ENCODE measurements at regions not wholly inside any gene's neighbourhood (a gene's known extent, or its start where the extent isn't known, plus 50 kb on each side); places are given as distances from the start of the nearest gene placed in this dataset.
A peak's percentile ranks its signal among the peaks of the same experiment; 100 is the strongest.

DNA sequence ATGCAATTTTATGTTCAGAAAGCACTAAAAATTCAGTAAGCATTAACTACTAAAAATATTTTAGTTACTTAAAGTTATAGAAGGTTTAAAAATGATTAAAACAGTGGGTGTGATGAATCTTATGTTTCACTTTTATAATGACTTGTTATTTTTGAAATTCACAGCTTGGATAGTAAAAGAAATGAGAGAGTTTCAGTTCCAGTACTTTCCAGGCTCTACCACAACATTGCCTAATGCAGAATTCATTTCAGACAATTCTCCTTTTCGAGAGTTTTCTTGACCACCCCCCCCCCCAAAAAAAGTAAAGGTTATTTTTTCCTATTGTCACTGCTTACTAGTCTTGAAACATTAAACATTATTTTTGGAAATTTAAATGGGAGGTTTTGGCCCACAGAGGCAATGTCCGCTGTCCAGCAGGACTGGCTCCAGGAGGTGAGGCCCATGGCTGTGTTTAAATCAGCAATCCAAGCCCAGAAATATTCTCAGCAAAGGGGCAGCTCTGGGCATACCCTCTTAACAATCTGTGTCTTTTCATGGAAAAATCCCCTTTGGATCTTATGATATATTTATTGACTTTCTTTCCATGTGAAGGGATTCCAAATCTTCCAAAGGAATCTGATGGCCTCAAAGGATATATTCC, 519.9 kb downstream of the MAFB start:
- DNase-seq (ENCODE audit: extremely low read depth in 1 of 11, low read depth in 9 of 11, low spot score in 4 of 11): no peak

DNA sequence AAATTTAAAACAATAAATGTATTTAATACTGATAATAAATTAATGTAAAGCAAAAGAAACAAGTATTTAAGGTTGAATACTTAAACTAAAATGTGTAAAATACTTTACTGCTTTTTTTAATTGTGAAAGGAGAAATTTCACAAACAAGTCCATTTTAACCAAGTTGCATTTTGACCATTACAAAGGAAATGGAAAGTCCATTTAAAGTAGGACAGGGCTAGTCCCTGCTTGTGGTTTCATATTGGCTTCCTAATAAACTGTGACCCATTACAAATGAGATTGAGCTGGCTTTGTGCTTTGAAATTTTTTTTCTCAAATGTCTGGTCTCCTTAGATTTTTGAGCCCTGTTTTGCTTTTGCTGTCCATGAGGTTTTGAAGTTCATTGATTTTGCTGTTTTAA, 527.6 kb downstream of the MAFB start:
- DNase-seq (ENCODE audit: extremely low read depth in 1 of 11, low read depth in 9 of 11, low spot score in 4 of 11): no peak

DNA sequence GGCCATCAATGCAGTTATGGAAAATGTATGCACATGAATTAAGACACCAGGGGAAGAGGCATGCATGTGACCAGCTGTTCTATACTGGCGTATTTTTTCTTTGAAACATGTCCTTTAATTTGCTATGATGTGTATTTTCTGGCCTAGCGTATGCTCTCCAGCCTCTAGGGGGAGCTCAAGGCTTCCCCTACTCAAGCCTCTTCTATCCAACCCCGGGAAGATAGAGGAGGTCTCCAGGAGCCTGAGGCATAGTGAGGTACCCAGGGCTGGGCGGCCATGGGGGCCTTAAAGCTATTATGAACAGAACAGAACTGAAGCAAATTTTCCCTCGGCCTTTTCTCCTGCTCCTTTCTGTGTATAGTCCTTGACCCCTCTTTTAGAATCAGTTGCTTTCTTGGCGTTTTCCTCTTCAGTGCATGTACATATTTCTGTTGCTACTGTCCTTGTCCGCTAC, 528.9 kb downstream of the MAFB start:
- DNase-seq (ENCODE audit: extremely low read depth in 1 of 11, low read depth in 9 of 11, low spot score in 4 of 11): peak in 5 of 11 donors; percentile 10 to 39 (median 18)

DNA sequence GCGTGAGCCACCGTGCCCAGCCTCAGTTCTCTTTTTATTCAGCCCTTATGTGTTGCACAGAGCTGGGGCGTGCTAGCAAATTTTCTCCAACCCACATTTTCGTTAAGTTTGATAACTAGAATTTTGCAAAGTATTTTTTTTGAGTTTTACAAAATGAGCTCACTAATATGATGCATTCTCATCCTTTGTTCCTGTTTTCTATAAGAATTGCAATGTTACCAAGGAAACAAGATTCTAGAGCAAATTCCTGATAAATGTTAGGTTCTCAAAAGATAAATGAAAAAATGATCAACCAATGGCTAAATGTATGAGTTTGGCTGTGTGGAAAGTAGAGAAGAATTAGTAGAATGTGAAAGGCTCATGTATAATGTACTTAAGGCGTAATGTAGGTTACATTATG, 529.8 kb downstream of the MAFB start:
- no peak for DNase-seq (ENCODE audit: extremely low read depth in 1 of 11, low read depth in 9 of 11, low spot score in 4 of 11)

DNA sequence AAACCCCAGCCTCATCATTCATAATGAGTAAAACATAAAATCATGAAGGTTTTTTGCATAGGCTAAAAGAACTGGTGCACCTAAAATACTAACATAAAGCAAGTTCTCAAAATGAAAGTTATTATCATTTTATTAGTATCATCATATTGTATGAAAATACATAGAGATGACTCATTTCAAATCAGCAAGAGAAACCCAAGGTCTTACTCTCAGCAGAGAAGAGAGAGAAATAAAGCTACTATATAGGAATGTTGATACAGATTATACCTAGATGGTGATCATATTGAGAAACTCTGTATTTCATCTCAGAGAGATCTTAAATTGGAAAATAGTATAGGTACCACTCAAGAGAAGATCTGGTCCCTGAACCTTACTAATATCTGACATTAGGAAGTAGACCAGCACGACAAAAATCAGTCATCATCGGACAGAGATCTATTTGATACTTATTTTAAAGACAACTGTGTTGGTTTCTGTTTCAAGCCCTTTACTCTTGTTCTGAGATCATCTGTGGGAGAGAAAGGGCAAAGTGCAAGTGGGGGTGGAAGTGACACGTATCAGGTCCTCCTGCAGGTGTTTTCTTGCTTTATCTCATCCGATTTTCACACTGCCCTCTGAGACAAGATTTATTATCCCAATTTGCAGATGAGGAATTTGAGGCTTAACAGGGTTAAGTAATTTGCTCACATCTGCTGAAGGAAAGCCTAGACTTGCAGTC, 532.3 kb downstream of the MAFB start:
- peak in 7 of 11 donors; percentile 17 to 55 (median 20) for DNase-seq (ENCODE audit: extremely low read depth in 1 of 11, low read depth in 9 of 11, low spot score in 4 of 11)

DNA sequence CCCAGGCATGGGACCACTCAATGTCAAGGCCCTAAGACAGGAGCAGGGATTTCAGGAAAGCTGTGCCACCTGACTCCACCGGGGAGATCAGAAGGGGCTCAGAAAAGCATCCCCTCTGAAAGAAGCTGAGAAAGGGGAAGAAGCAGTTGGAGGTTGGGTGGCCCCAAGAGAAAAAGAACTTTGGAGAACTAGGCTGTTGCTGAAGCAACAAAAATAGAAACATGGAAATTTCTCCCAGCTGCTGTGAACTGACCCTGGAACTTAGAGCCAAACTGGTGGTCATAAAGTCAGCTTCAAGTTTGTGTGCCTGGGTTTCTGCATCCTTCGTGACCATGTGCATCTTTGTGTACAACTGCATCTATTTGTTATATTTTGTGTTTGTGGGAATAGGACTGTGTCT, 534.5 kb downstream of the MAFB start:
- no peak for DNase-seq (ENCODE audit: extremely low read depth in 1 of 11, low read depth in 9 of 11, low spot score in 4 of 11)

DNA sequence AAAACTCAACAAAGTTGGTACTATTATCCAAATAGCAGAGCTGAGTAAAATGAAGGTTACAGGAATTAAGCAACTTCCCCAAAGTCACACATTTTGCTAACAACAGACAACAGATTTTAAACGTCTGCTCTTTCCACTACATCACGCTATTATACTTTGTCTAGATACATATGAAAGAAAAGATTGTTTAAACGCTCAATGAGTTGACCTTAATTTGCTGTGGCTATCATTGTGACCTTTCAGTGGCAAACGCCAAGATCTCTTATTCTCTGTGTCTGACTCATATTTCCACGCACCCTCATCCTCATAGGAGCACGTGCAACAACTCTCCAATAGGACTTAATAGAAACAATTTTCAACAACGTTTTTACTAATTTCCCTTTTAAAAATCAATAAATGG, 540.1 kb downstream of the MAFB start:
- DNase-seq (ENCODE audit: extremely low read depth in 1 of 11, low read depth in 9 of 11, low spot score in 4 of 11): no peak

DNA sequence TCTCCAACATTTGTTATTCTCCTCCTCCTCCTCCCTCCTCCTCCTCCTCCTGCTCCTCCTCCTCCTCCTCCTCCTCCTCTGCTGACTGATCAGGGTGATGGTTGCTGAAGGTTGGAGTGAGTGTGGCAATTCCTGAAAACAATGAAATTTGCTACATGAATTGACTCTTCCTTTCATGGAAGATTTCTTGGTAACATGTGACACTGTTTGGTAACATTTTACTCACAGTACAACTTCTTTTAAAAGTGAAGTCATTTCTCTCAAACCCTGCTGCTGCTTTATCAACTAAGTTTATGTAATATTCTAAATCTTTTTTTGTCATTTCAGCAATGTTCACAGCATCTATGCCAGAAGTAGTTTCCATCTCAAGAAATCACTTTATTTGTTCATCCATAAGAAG, 543.0 kb downstream of the MAFB start:
- no peak for DNase-seq (ENCODE audit: extremely low read depth in 1 of 11, low read depth in 9 of 11, low spot score in 4 of 11)

DNA sequence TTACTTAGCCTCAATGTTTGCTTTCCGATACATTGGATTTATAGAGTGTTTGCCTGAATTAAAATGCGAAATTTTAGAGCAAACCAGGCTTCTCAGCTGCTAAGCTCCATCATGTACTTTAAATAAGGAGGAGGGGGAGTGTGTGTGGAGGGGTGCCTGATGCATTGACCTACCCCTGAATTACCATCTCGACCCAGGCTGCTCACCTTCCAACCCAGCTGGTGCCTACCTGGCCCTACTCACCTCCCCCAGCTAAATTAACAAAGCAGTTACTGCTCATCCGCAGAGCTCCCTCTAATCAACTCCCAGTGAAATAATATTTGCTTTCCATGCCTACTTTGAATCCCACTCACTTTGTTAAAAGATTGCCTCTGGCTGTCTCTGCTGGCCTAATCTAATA, 544.5 kb downstream of the MAFB start:
- DNase-seq (ENCODE audit: extremely low read depth in 1 of 11, low read depth in 9 of 11, low spot score in 4 of 11): peak in 1 of 11 donors; percentile 35

DNA sequence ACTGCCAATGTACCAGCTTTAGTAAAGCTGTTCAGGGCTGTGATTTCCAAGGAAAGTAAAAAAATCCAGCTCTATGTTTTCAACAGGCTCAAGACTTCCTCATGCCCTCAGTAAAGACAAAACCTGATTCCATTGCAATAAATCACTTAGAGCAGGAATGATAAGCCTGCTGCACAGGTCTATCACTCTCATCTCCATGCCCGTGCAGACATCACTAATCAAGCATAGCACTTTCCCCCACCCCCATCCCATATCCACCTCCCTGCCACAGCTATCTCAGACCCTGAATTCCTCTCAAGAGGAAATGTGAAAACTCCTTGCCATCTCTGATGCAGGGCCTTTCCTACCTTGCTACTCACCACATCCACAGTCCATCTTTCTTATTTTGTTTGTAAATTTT, 554.9 kb downstream of the MAFB start:
- DNase-seq (ENCODE audit: extremely low read depth in 1 of 11, low read depth in 9 of 11, low spot score in 4 of 11): no peak

GRCh38 chr20:40120827-40121226, 568.2 kb downstream of the MAFB start:
- DNase-seq (ENCODE audit: extremely low read depth in 1 of 11, low read depth in 9 of 11, low spot score in 4 of 11): no peak

DNA sequence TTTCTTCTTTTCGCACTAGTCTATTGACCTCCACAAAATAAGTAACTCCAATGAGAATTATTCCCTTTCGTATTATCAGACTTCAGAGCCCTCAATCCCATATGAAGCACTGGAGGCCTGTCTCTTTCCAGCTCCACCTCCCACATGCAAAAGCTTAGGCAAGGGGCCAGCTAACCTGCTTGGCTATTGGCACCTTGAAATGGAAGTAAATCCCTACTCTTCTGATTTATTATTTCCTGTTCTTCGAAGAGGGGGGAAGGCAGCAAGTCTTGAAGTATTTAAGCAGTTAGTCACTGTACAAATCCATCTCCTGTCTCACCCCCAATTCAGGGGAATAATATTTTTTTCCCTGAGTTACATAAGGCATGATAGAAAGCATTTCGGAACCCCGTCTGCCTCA, 577.8 kb downstream of the MAFB start:
- no peak for DNase-seq (ENCODE audit: extremely low read depth in 1 of 11, low read depth in 9 of 11, low spot score in 4 of 11)

DNA sequence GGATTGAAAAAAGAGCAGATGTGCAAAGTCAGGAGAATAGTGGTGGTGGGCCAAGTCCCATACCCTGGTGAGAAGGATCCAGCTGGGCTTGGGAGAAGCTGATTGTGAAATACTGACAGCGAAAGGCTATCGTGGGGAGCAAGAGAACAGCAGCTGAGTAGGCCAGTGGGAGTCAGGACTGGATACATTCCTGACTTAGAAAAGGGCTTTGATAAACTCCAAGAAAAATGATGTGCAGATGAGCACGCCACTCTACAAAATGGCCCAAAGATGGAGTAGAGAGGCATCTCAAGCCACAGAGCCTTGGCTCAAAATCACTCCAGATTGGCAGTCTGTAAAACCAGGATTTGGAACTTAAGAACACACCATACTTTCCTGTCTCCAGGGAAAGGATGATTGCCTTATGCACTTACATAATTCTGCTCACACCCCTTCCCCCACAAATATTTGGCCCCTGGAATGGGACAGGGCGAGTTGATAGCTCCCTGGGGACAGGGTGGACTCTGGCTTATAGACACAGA, 578.7 kb downstream of the MAFB start:
- no peak for DNase-seq (ENCODE audit: extremely low read depth in 1 of 11, low read depth in 9 of 11, low spot score in 4 of 11)

DNA sequence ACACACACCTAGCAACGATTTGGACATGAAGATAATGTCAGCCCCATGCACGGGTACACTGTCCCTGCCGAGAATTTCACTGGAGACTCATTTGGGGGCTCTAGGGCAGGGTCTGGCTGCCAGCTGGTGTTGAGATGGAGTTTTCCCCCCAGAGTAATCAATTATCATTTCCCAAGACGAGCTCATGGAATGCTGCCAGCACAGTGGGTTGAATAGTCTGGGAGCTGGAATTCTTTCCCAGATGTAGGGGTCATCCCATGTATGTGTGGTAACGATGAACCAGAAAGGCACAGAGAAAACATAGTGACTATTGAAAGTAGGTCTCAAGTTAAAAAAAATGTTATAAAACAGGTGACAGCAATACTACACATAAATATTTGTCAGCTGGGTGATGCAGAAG, 579.9 kb downstream of the MAFB start:
- DNase-seq (ENCODE audit: extremely low read depth in 1 of 11, low read depth in 9 of 11, low spot score in 4 of 11): no peak

DNA sequence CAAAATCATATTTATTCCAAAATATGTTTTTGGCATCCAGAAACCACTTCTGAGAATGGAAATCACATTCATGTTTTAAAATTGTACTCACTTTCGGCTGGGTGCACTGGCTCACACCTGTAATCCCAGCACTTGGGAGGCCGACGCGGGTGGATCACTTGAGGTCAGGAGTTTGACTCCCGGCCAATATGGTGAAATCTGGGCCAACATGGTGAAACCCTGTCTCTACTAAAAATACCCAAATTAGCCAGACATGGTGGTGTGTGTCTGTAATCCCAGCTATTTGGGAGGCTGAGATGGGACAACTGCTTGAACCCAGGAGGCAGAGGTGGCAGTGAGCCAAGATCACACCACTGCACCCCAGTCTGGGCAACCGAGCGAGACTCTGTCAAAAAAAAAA, 580.7 kb downstream of the MAFB start:
- DNase-seq (ENCODE audit: extremely low read depth in 1 of 11, low read depth in 9 of 11, low spot score in 4 of 11): no peak

- DNase-seq (ENCODE audit: extremely low read depth in 1 of 11, low read depth in 9 of 11, low spot score in 4 of 11): no peak
These were observed 584.1 kb downstream of the MAFB start for GRCh38 chr20:40104959-40105358.

DNA sequence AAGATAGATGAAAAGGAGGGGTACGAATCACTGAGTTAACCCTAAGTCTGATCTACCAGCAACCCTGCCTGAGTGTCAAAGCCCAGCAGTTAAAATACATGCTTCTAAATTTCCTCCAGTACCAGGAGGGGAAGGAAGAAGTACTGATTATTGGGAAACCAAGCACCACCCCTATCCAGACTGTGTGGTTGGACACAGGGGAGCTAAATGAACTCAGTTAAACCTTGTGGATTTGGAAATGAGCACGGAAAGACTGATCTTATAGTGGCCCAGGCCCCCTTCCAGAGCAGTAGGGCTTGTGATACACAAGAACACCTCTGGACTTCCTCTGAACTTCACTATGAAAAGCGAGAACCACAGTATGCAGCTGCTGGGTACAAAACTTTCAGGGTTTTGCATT, 585.6 kb downstream of the MAFB start:
- no peak for DNase-seq (ENCODE audit: extremely low read depth in 1 of 11, low read depth in 9 of 11, low spot score in 4 of 11)

- DNase-seq (ENCODE audit: extremely low read depth in 1 of 11, low read depth in 9 of 11, low spot score in 4 of 11): peak in 3 of 11 donors; percentile 1 to 29 (median 6)
These were observed 587.5 kb downstream of the MAFB start for GRCh38 chr20:40101560-40101959.

- DNase-seq (ENCODE audit: extremely low read depth in 1 of 11, low read depth in 9 of 11, low spot score in 4 of 11): no peak
These were observed 588.8 kb downstream of the MAFB start for GRCh38 chr20:40100261-40100660.

- DNase-seq (ENCODE audit: extremely low read depth in 1 of 11, low read depth in 9 of 11, low spot score in 4 of 11): no peak
These were observed 598.8 kb downstream of the MAFB start for GRCh38 chr20:40090236-40090635.

GRCh38 chr20:40087496-40087895, 601.5 kb downstream of the MAFB start:
- DNase-seq (ENCODE audit: extremely low read depth in 1 of 11, low read depth in 9 of 11, low spot score in 4 of 11): no peak

Measured in renal cortex interstitium (tissue), 11 donors.